Left lung (tissue), 4 donors: ENCODE measurements at regions not wholly inside any gene's neighbourhood (a gene's known extent, or its start where the extent isn't known, plus 50 kb on each side); places are given as distances from the start of the nearest gene placed in this dataset.

ENCODE experiments used
- ATAC-seq: fragments of 200-7000 bp; cut with Tn5 transposase; one replicate; pipeline ENCODE4 v1.9.1; 2020; ENCODE audit warnings: moderate library complexity
- DNase-seq, 4 donors: peaks; one replicate each; pipeline ENCODE4 v3.0.0-alpha.2; 2013 to 2020
- H3K27ac ChIP-seq, 2 donors: fragments of 200-600 bp; sonication (generic) in 1 of 2; one replicate each; pipeline versions ENCODE4 v1.5.0 to v1.8.0; 2020 to 2021
- H3K27me3 ChIP-seq, 2 donors: fragments of 200-600 bp; sonication (generic) in 1 of 2; one replicate each; pipeline versions ENCODE4 v1.5.0 to v1.8.0; 2020 to 2021
- H3K36me3 ChIP-seq, 2 donors: fragments of 200-600 bp; sonication (generic) in 1 of 2; one replicate each; pipeline versions ENCODE4 v1.5.0 to v1.8.0; 2020 to 2021
- H3K4me1 ChIP-seq, 2 donors: fragments of 200-600 bp; one replicate each; pipeline ENCODE4 v1.8.0; 2021
- H3K4me3 ChIP-seq, 2 donors: fragments of 200-600 bp; sonication (generic) in 1 of 2; one replicate each; pipeline versions ENCODE4 v1.5.0 to v1.8.0; 2020 to 2021; ENCODE audit warnings: mild to moderate bottlenecking in 1 of 2
- H3K9me3 ChIP-seq, 2 donors: fragments of 200-600 bp; sonication (generic) in 1 of 2; one replicate each; pipeline versions ENCODE4 v1.5.0 to v1.8.0; 2020 to 2021
- intact Hi-C, 2 donors: fragments of 100-400 bp; cut with DNase I; formaldehyde crosslinking; loops; one replicate each; pipeline versions ENCODE4 v1.11.2 to v1.14.2; 2022
- TF ChIP-seq, protein P1 (sequence below), 2 donors: fragments of 200-600 bp; sonication (generic) in 1 of 2; IDR thresholded peaks; one replicate each; pipeline versions ENCODE4 v1.5.0 to v1.8.0; 2021; ENCODE audit warnings: antibody characterized with exemption in 2 of 2
- donor health status: DM: no; HTN: yes; CAD: no.
- donor health status: DM: no; HTN: no; CAD: no.

DNA sequence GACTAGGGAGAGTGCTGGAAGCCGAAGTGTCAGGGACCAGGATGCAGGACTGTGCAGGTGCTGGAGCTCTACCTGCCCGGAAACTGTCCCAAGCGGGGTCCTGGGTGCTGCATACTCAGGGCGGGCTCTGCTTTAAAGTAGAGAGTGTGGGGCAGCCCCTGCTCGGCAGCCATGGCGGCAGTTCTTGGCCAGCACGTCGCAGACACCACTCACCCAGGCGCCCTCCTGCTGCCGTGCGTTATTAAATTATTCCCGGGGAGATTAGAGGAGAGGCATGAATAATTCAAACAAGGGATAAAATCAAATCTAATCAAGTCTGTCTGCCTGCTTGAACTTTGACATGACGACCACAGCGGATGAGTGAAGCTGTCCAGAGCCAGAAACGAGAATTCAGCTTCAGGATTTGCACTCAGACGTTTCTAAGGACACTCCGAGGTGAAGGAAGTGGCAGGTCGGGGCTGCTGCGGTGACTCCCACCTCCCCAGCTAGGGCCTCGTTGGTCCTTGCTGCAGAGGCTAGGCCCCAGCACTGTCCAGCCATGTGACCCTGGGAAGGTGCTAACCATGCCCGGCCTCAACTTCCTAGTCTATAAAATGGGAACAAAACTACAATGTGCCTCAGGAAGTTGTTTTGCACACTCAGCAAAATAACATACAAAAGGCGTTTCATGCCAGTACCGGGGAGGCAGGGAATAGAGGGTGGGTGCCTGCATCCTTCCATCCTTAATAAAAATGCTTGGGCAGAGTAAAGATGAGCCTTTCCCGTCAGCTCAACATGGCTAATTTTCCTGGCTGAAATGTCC, 91.3 kb upstream of the ADAMTS2 start:
- ATAC-seq (no peak), DNase-seq (no peak)
- Histone ChIP-seq H3K36me3 (no peaks in the 10 kb centered on the region), H3K4me1 (no peaks in the 10 kb centered on the region), H3K4me3 (no peak overlapping the region), H3K27ac (no peak overlapping the region), H3K9me3 (peaks cover 0 to 8% of the 10 kb centered on the region in 2 donors), H3K27me3 (peaks cover 0 to 30% of the 10 kb centered on the region in 2 donors)
- intact Hi-C loops: no loop called here
- TF ChIP-seq, protein P1, sequence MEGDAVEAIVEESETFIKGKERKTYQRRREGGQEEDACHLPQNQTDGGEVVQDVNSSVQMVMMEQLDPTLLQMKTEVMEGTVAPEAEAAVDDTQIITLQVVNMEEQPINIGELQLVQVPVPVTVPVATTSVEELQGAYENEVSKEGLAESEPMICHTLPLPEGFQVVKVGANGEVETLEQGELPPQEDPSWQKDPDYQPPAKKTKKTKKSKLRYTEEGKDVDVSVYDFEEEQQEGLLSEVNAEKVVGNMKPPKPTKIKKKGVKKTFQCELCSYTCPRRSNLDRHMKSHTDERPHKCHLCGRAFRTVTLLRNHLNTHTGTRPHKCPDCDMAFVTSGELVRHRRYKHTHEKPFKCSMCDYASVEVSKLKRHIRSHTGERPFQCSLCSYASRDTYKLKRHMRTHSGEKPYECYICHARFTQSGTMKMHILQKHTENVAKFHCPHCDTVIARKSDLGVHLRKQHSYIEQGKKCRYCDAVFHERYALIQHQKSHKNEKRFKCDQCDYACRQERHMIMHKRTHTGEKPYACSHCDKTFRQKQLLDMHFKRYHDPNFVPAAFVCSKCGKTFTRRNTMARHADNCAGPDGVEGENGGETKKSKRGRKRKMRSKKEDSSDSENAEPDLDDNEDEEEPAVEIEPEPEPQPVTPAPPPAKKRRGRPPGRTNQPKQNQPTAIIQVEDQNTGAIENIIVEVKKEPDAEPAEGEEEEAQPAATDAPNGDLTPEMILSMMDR (IDR thresholded peaks at IDR 0.05): no peak

DNA sequence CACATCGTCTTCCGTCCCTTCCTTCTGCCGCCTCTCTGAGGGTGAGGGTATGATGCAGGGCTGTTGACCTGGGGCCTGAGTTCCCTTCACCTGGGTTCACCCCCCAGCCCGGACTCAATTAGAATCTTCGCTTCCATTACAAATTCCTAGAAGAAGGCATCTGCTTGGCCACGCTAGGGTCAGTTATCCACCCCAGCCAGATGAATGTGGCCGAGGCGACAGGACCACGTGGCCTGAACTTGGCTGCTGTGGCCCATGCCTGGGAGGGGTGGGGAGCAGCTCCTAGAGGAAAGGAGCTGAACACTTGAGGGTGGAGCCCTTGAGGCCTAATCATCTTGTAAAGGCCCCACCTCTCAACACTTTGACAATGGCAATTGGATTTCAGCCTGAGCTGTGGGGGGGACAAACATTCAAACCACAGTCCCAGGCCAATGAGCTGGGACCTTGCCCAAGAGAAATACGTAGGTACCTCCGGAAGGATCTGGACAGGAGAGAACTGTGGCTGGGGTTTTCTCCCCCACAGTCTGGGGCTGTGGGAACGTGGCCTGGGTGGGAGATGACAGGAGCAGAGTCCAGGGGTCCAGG, 90.6 kb upstream of the ADAMTS2 start:
- peak in 1 of 4 donors; percentile 35 for DNase-seq
- H3K27me3 ChIP-seq: peaks cover 0 to 30% of the 10 kb centered on the region in 2 donors
- H3K36me3 ChIP-seq: no peaks in the 10 kb centered on the region
- TF ChIP-seq, protein P1 (IDR thresholded peaks at IDR 0.05): no peak
- no peak overlapping the region for H3K4me3 ChIP-seq
- no peaks in the 10 kb centered on the region for H3K4me1 ChIP-seq
- no peak for ATAC-seq
- intact Hi-C loops: no loop called here
- no peak overlapping the region for H3K27ac ChIP-seq
- peaks cover 0 to 10% of the 10 kb centered on the region in 2 donors for H3K9me3 ChIP-seq

DNA sequence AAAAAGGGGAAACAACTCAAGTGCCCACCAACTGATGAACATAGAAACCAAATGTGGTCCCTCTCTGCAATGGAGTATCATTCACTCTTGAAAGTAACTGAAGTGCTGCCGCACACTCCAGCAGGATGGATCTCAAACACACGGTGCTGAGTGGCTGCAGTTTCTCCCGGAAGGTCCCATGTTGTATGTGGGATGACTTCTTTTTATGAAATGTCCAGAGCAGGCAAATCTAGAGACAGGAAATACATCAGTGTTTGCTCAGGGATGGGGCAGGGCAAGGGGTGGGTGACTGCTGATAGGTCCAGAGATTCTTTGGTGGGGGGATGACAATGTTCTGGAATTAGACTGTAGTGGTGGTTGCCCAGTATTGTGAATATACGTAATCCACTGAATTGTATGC, 89.9 kb upstream of the ADAMTS2 start:
- Histone ChIP-seq H3K4me1 (no peaks in the 10 kb centered on the region), H3K27me3 (peaks cover 0 to 30% of the 10 kb centered on the region in 2 donors), H3K9me3 (peaks cover 0 to 10% of the 10 kb centered on the region in 2 donors), H3K4me3 (no peak overlapping the region), H3K27ac (no peak overlapping the region), H3K36me3 (no peaks in the 10 kb centered on the region)
- ATAC-seq (no peak), DNase-seq (no peak)
- TF ChIP-seq, protein P1 (IDR thresholded peaks at IDR 0.05): no peak
- intact Hi-C loops: no loop called here

DNA sequence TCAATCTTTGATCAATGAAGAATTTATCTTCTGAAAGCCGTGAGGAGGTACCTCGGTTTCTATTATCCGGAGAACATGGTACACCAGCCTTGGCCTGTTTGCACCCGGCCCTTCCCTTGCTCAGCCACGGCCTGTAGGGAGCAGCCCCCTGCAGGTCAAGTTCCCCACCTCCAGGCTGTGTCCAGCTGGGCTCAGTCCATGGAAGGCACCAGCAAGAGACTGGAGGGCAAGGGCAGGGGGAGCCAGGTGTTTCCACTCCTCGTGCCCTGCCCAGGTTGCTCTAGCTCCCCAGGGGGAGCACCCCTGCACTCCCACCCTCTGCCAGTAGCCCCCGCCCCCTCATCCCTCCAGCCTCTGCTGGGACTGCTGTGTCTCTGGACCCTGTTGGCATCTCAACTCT, 87.3 kb upstream of the ADAMTS2 start:
- H3K27me3 ChIP-seq: peaks cover 0 to 5% of the 10 kb centered on the region in 2 donors
- no peaks in the 10 kb centered on the region for H3K4me1 ChIP-seq
- ATAC-seq (no peak), DNase-seq (no peak)
- intact Hi-C loops: no loop called here
- no peak overlapping the region for H3K4me3 ChIP-seq
- TF ChIP-seq, protein P1 (IDR thresholded peaks at IDR 0.05): no peak
- no peak overlapping the region for H3K27ac ChIP-seq
- H3K9me3 ChIP-seq: peaks cover 0 to 10% of the 10 kb centered on the region in 2 donors
- H3K36me3 ChIP-seq: no peaks in the 10 kb centered on the region

DNA sequence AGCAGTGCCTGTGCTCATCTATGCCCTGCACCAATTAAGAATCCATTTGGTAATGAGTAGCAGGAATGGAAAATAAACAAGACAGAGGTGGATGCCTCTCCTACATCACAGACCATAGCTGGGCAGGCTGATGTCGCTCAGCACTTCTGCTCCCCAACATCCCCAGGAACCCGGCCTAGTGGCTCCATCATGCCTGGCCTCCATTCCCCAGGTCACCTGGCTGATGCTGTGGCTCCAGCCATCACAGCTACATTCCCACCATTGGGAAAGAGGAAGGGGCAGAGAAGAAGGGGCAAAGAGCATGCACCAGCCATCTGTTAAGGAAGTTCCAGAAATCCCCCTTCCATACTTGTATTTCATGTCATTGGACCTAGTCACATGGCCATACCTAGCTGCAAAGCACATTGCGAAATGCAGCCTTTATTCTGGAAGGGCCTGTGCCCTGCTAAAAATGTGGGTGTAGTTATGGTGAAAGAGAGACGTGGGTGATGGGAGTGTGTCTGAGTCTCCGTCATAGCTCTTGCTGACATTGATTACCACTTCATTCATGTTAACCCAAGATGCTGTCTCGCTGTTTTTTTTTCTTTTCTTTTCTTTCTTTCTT, 86.1 kb upstream of the ADAMTS2 start:
- Histone ChIP-seq H3K27ac (no peak overlapping the region), H3K27me3 (no peaks in the 10 kb centered on the region), H3K9me3 (peaks cover 0 to 10% of the 10 kb centered on the region in 2 donors), H3K4me1 (no peaks in the 10 kb centered on the region), H3K36me3 (no peaks in the 10 kb centered on the region), H3K4me3 (no peak overlapping the region)
- ATAC-seq (no peak), DNase-seq (peak in 1 of 4 donors; percentile 31)
- intact Hi-C loops: no loop called here
- TF ChIP-seq, protein P1 (IDR thresholded peaks at IDR 0.05): no peak
